Fibroblast of lung (primary cell): ENCODE measurements at regions not wholly inside any gene's neighbourhood (a gene's known extent, or its start where the extent isn't known, plus 50 kb on each side); places are given as distances from the start of the nearest gene placed in this dataset.

Experiments
- DNase-seq, 2 donors: peaks; one replicate each; pipeline versions ENCODE4 v3.0.0 to v3.0.0-alpha.2; 2010; ENCODE audit warnings: low read depth in 2 of 2
- H2AFZ ChIP-seq: 2 replicates; pipeline ENCODE4 v1.5.1; 2012; ENCODE audit warnings: low read length, control low read depth, inconsistent platforms
- H3K27ac ChIP-seq: 2 replicates; pipeline ENCODE4 v1.5.1; 2011; ENCODE audit warnings: low read length, control low read depth; ENCODE audit not compliant: insufficient read depth
- H3K27me3 ChIP-seq: 2 replicates; pipeline ENCODE4 v1.5.1; 2011; ENCODE audit warnings: mild to moderate bottlenecking, low read length; ENCODE audit not compliant: control insufficient read depth, insufficient read depth
- H3K36me3 ChIP-seq: 2 replicates; pipeline ENCODE4 v1.5.1; 2011; ENCODE audit warnings: low read length; ENCODE audit not compliant: control insufficient read depth, insufficient read depth
- H3K4me1 ChIP-seq: 2 replicates; pipeline ENCODE4 v1.5.1; 2011; ENCODE audit warnings: low read length; ENCODE audit not compliant: control insufficient read depth, insufficient read depth; ENCODE audit errors: extremely low read depth
- H3K4me2 ChIP-seq: 2 replicates; pipeline ENCODE4 v1.5.1; 2011; ENCODE audit warnings: low read length, control low read depth; ENCODE audit not compliant: insufficient read depth; ENCODE audit errors: extremely low read depth
- H3K4me3 ChIP-seq, 4 experiments: fragments of 200-600 bp in 1 of 4; sonication (generic) in 1 of 4; replicated peaks in 1 of 4; 2 replicates each; pipeline ENCODE4 v1.5.1; 2011 to 2016; ENCODE audit warnings: low read length in 4 of 4, low read depth in 3 of 4, mild to moderate bottlenecking in 3 of 4, control low read depth in 2 of 4, inconsistent platforms in 1 of 4, mixed read lengths in 1 of 4; ENCODE audit not compliant: insufficient read depth in 1 of 4; ENCODE audit errors: control extremely low read depth in 1 of 4
- H3K79me2 ChIP-seq: 2 replicates; pipeline ENCODE4 v1.5.1; 2012; ENCODE audit warnings: mild to moderate bottlenecking, low read length, inconsistent platforms; ENCODE audit not compliant: control insufficient read depth, insufficient read depth
- H3K9ac ChIP-seq: 2 replicates; pipeline ENCODE4 v1.5.1; 2011; ENCODE audit warnings: mild to moderate bottlenecking, low read length, control low read depth; ENCODE audit not compliant: insufficient read depth
- H3K9me3 ChIP-seq: 2 replicates; pipeline ENCODE4 v1.5.1; 2012; ENCODE audit warnings: low read depth, low read length; ENCODE audit not compliant: control insufficient read depth, insufficient read depth
- H4K20me1 ChIP-seq: 2 replicates; pipeline ENCODE4 v1.5.1; 2011; ENCODE audit warnings: low read length; ENCODE audit not compliant: control insufficient read depth, insufficient read depth; ENCODE audit errors: extremely low read depth
- CTCF ChIP-seq, 2 donors: IDR thresholded peaks in 1 of 2; conservative IDR thresholded peaks in 1 of 2; 1 replicate in 1 of 2; 2 replicates in 1 of 2; pipeline ENCODE4 v1.5.1; 2011 to 2012; ENCODE audit warnings: low read length in 2 of 2, control low read depth in 1 of 2, inconsistent platforms in 1 of 2, low read depth in 1 of 2, mild to moderate bottlenecking in 1 of 2
- EZH2 ChIP-seq: IDR thresholded peaks from 2 replicates; pipeline ENCODE4 v1.5.1; 2012; ENCODE audit warnings: low read length, control low read depth, mild to moderate bottlenecking; ENCODE audit errors: missing control alignments

GRCh38 chr5:166899343-166899742 lies 1392.1 kb upstream of the WWC1 start:
- H3K9ac ChIP-seq = no peak overlapping the region
- no peaks in the 10 kb centered on the region for H3K27me3 ChIP-seq
- no peaks in the 10 kb centered on the region for H4K20me1 ChIP-seq
- H2AFZ ChIP-seq = no peak overlapping the region
- no peak overlapping the region for H3K4me2 ChIP-seq
- no peaks in the 10 kb centered on the region for H3K79me2 ChIP-seq
- H3K9me3 ChIP-seq = no peaks in the 10 kb centered on the region
- TF ChIP-seq CTCF (conservative IDR thresholded peaks at IDR 0.05 in 1 of 2, IDR thresholded peaks at IDR 0.05 in 1 of 2; ENCODE audit: low read depth in 1 of 2, low read length in 2 of 2) (no peak), EZH2 (no peak)
- no peaks in the 10 kb centered on the region for H3K36me3 ChIP-seq
- H3K27ac ChIP-seq = no peak overlapping the region
- DNase-seq = no peak
- no peak overlapping the region for H3K4me3 ChIP-seq
- no peaks in the 10 kb centered on the region for H3K4me1 ChIP-seq

GRCh38 chr5:166904571-166904970 lies 1386.9 kb upstream of the WWC1 start:
- H3K36me3 ChIP-seq = no peaks in the 10 kb centered on the region
- no peak overlapping the region for H3K9ac ChIP-seq
- no peak for DNase-seq
- H3K4me1 ChIP-seq = no peaks in the 10 kb centered on the region
- no peak overlapping the region for H3K27ac ChIP-seq
- no peak overlapping the region for H2AFZ ChIP-seq
- no peaks in the 10 kb centered on the region for H3K79me2 ChIP-seq
- no peaks in the 10 kb centered on the region for H3K27me3 ChIP-seq
- H3K4me2 ChIP-seq = no peak overlapping the region
- no peaks in the 10 kb centered on the region for H4K20me1 ChIP-seq
- no peaks in the 10 kb centered on the region for H3K9me3 ChIP-seq
- TF ChIP-seq EZH2 = no peak
- TF ChIP-seq CTCF (conservative IDR thresholded peaks at IDR 0.05 in 1 of 2, IDR thresholded peaks at IDR 0.05 in 1 of 2; ENCODE audit: low read depth in 1 of 2, low read length in 2 of 2) = no peak
- H3K4me3 ChIP-seq = no peak overlapping the region

- peak; percentile 67 to 87 for DNase-seq
- H2AFZ ChIP-seq = no peak overlapping the region
- H3K79me2 ChIP-seq = no peaks in the 10 kb centered on the region
- no peak overlapping the region for H3K4me2 ChIP-seq
- no peaks in the 10 kb centered on the region for H3K4me1 ChIP-seq
- H3K36me3 ChIP-seq = no peaks in the 10 kb centered on the region
- H3K9me3 ChIP-seq = no peaks in the 10 kb centered on the region
- no peak overlapping the region for H3K9ac ChIP-seq
- no peak overlapping the region for H3K27ac ChIP-seq
- no peaks in the 10 kb centered on the region for H3K27me3 ChIP-seq
- no peaks in the 10 kb centered on the region for H4K20me1 ChIP-seq
- TF ChIP-seq CTCF (conservative IDR thresholded peaks at IDR 0.05 in 1 of 2, IDR thresholded peaks at IDR 0.05 in 1 of 2; ENCODE audit: low read depth in 1 of 2, low read length in 2 of 2) (no peak), EZH2 (no peak)
- no peak overlapping the region for H3K4me3 ChIP-seq
Observed at GRCh38 chr5:166906991-166907713, 1384.3 kb upstream of the WWC1 start.
